Dedifferentiated amniotic fluid mesenchymal stem cell (primary cell): ENCODE measurements at regions not wholly inside any gene's neighbourhood (a gene's known extent, or its start where the extent isn't known, plus 50 kb on each side); places are given as distances from the start of the nearest gene placed in this dataset.

Experiments used
- DNase-seq: peaks from one replicate; pipeline ENCODE4 v3.0.0-alpha.2; 2016; ENCODE audit errors: extremely low spot score

DNA sequence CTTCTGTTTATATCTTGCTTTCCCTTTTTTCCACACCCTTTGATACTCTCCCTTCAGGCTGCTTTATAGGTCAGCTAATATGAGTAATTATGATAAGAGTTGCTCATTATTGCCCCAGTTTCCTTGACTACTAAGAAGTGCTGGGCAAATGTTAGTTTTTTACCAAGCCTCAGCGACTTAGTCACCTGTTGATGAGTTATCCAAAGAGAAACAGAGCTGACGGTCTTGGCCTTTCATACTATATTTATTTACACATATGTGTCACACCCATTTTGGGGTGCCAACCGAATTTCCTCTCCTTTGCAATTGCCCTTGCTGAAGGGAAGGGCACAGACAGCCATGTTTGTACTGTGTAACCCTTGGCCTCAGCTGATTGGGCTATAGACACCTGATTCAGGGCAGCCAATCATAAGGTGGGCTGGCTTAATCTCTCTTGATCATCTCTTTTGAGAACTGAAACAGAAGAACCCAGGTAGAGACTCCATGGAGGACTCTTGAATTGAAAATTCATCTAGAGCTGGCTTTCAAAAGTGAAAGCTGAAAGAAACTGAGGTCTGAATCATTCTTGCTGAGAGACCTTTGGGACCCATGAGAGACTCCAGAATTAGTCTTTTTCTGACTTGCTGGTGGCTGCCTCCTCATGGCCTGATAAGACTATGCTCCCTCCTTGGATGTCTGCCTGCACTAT lies 111.7 kb upstream of the RPS6KA3 start:
- DNase-seq = no peak

DNA sequence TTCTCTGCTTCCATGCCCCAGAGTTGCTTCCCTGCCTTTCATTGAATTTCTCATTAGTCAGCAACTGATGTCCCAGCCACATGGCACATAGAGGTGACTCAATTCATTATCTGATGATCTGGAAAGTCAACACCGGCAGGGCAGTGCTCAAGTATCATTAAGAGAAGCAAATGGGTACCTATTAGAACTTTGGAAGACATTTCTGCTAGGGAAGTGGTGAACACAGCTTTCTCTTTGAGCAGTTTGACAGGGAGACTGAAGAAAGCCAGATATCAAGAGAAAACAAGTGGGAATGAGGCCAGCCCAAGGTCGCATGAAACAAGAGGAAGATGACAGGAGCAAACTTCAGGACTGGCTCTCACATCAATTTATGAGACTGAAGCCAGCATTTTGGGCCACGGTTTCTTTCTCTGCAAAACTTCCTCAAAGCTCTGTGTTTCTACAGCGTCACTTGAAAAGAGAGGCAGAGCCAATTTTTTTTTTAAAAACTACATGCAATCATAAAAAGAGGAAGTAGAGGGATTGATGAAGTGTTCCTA lies 108.3 kb upstream of the RPS6KA3 start:
- DNase-seq = no peak

DNA sequence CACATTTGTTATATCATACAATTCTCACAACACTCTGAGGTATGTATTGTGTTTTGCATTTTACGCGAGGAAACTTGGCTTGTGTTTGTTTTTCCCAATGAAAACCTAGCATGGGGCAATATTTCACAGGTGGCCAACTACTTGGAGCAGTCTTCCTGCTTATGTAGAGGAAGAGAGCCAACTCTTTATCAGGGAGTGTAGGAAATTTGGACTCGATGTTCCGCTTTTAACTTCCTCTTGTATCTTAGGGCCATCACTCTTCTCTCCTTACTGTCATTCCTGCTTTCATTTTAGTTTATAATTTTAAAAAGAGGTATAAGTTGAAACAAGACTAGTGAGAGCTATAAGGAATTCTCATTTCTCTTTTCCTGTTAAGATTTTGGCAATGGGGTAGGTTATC lies 107.7 kb upstream of the RPS6KA3 start:
- DNase-seq = no peak

DNA sequence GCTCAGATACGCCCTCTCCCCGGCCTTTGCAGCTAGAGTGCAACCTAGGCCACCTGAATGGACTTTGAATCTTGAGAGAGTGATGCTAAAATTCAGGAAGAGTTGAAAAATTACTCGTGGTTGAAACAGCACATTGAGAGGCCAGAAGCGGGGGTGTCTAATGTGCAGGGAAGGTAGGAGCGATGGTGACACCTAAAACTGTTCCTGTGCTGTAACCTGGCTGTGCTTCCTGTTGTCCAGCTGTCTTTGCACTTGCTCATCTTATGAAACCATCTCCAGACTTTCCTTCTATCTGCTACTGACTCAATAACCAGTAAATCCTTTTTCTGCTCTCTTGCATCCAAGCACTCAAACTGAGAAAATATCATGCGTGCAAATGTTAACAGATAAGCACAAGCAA lies 106.4 kb upstream of the RPS6KA3 start:
- no peak for DNase-seq

DNA sequence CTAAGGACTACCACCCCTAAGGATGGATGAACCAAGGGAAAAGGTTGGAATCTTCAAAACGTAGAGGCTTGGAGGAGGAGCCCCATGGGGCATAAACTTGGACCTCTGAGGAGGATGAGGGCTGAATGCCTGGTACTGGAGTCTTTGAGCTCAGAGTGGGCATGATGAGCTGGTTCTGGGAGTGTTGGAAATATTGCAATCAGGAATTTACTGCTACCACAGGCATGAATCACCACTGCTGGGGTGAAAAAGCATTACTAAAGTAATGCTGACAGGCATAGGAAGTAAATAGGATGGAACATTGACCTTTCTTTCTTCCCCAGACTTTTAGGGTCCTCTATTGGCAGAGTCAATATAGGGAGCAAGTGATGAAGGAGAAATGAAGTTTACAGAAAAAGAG lies 105.8 kb upstream of the RPS6KA3 start:
- DNase-seq = peak; percentile 15

DNA sequence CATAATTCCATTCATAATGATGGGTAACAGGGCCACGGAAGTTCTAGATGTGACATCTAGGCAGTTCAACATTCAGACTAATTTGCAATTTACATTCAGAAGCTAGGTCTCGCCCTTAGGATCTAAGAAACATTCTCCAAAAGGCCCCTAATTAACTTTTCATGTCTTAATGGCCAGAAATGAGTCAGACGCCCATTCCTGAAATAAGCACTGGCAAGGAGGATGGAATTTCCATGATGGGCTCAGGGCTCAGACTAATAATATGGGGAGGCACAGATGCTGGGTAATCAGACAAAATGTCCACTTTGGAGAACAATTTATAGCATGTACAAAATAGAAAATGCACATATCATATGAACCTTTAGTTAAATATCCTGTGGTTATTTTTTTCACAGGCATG lies 102.8 kb upstream of the RPS6KA3 start:
- DNase-seq = no peak

DNA sequence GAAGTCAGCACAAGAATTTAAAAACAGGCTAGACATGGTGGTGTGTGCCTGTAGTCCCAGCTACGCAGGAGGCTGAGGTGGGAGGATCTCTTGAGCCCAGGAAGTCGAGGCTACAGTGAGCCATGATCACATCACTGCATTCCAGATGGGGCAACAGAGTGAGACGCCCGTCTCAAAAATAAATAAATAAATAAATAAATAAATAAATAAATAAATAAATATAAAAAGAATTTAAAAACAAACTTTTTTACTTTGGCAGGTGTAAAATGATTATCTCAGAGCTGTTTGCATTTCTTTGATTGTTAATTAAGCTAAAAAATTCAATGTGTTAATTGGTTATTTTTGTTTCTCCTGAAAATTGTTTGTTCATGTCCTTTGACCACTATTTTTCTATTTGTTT lies 97.5 kb upstream of the RPS6KA3 start:
- DNase-seq = no peak

DNA sequence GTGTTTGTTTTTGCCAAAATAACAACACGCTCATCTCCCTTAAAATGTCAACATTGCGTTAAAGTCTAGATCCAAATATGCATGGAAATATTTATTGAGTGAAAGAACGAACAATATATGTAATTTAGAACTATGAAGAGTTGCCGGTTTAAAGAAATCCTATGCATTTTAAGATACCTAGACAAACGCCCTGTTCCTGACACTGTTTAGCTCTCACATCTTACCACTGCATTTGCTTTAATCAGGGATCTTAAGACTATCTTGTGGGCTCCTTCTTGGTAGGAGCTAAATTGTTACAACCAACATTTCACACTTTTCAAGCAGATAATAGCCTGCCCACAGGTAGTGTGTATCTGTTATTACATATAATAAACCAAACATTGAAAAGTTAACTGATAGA lies 96.6 kb upstream of the RPS6KA3 start:
- DNase-seq = no peak

DNA sequence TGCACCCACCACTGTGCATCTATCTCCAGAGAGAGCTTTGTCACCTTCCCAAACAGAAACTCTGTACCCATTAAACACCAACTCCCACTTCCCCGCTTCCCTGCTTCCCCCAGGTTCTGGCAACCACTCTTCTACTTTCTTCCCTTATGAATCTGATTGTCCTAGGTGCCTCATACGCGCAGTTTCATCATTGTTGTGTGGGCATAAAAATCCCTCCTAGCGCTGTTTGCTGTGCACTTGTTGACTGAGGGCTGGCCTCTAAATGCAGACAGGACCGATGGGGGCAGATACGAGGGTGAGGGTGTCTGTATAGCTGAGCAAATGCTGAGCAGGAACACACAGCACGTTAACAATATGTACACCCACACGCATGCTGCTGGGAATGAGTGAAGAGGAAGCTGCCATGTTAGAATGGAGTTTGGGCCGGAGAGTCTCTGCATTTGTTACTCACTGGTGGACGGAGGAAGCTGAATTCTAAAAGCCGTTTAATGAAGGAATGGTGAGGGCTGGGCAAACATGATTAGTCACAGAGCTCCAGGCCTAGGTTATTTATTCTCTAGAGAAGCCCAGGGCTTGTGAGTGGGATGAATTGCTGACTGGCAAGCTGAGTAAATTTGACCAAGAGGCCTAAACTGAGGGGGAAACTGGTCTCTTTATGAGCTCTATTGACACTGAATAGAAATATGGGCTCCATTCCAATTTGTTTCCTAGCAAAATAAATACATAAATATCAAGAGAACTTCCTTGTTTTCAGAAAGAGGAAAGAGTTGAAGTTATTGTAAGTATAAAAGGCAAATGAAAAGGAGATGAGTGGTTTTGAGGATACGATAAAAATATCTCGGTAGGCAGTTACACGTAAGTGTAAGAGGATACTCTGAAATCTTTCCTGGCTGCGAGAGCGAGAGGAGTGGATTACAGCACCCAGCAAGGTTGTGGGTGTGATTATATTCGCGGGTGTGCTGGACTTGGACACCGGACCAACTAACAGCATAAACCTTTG lies 95.9 kb upstream of the RPS6KA3 start:
- DNase-seq = peak; percentile 28

DNA sequence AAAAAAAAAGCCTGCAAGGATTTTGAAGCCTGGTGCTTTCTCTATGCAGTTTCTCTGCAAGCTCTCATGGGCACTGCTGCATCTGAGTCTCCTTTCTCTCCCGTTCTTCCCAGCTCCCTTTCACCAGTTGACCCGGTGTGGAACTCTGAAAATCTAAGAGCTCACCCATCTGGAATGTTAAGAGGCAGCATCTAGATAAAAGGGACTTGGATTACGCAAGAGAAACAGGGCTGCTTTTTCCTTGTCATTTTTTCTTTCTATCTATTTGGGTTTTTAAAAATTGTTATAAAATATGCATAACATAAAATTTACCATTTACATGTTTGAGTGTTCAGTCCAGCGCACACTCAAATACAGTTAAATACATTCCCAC lies 95.2 kb upstream of the RPS6KA3 start:
- peak; percentile 52 for DNase-seq

DNA sequence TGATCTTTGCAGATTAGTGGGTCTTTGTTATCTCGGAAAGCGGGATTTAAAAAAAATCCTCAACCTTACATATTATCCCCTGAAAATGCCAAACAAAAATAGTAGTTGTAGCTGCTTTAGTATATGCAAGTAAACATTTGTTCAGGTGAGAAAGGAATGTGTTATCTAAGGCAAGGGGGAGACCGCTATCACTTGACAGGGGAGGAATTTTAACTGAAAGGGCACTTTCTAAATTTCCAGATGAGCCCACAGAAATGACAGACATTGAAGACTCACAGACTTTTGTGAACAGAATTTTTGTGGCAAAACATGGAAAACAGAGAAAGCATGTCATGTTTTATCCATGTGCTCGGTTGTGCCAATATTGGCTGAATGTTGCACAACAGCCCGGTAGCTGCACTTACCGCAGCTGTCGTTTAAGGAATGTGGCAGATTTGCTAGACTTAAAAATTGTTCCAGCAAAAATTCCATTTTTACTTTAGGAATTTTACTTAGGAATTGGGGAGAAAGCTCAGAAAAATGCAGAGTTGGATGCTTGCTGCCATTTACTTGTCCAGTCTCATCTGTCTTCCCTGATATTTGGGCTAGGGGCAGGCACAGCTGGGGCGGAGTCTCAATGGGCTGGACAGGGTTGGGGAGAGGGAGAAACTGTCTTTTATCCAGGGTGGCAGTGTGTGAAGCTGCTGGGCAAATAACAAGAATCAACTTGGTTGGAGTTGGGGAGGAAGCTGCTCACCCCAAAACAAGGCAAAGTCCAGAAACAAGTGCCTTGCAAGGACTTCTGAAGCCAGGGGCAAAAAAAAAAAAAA lies 94.6 kb upstream of the RPS6KA3 start:
- no peak for DNase-seq

DNA sequence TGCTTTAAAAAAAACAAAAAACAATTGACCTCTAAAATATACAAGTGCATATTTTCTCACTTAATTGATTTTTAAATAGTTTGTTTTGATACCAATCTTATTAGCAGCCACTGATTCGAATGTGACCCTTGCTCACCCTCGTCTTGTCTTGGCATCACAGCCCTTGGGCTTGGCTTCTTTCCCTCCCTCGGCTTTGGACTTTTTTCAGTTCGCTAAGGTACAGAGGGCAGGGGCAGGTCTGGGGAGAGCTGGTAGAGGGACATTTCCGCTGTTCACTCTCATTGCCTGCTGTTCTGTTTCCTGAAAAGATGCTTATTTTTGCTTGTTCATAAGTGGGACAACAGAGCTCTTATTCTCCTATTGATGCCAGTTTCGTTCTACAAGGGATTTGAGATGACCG lies 88.5 kb upstream of the RPS6KA3 start:
- DNase-seq = no peak

DNA sequence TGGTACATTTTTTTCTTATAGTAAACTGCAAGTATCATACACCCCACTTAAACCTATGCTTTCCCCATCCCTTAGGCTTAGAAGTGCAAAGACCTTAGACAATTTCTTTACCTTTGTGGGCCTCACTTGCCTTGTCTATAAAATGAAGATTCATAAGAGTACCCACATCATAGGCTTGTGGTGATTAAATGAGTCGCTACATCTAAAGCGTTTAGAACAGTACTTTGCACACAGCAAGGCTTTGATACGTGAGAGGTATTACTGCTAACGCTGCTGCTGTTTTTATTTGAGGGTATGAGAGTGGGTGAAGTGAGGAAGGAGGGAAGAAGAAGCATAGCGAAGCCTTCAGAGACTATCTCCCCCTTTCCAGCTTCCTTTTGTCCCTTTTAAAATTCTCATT lies 87.8 kb upstream of the RPS6KA3 start:
- DNase-seq = no peak

DNA sequence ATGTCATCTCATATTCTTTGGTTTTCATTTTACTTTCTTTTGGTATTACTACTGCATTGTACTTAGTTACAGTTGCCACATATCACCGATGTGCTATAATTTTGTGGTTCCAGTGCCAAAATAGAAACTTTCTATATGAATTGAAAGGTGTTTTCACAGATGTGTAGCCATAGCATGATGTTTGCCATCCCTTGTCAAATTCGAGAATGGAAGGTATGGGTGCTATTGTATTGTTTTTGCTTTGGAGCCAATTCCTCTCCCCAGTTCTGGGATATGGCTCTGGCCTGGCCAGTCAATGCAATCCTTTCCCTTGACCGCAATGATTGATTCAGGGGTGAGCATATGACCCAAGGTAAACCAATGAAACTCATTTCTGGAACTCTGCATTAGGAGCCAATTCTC lies 86.2 kb upstream of the RPS6KA3 start:
- no peak for DNase-seq

DNA sequence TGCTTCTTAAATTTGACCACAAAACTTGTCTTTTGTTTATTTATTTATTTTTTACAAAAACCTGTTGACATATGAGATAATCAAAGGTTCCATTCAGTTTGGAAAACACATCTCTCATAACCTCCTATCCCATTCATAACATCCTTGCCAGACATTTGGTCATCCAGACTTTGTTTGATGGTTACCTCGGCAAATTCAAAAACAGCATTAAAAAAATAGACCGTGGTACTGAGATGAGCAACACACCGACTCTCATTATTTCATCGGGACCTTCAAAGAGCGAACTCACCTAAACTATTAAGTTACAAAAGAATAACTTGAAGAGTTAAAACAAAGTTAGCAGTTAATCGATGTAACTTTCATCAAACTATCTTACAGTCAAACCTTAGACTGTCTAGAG lies 85.8 kb upstream of the RPS6KA3 start:
- DNase-seq = no peak

DNA sequence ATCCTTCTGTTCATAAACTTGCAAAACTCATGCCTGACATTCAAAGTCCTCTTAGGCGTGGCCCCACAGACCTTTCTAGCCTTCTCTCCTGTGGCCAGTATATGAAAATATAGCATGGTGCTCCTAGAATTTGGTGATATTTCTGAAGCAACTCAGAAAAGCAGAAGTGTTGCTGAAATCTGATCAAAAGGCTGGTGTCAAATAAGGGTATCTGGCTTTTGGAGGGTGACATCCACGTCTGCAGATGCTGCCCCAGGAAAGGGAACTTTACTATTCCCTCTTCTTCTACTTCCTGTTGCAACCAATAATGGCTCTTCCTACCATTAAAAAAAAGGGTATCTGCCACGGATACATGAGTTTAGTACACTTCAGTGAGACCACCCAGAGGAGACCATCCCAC lies 83.9 kb upstream of the RPS6KA3 start:
- no peak for DNase-seq

DNA sequence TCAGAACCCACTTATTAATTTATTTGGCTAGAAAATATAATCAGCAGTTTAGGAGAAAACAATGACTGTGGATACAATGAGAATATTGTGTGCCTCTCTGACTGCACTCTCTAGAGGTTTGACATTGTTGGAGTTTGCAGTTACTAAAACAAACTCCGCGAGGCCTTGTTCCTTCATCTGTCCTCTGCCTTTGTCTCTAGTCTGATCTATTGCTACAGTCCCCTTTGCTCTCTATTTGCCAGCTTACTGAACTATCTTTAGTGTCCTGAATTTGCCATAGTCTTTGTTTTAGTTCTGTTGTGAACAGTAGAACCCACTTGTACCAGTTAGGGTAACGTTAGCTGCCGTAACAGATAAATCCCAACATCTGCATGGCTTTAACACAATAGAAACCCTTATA lies 81.4 kb upstream of the RPS6KA3 start:
- no peak for DNase-seq

DNA sequence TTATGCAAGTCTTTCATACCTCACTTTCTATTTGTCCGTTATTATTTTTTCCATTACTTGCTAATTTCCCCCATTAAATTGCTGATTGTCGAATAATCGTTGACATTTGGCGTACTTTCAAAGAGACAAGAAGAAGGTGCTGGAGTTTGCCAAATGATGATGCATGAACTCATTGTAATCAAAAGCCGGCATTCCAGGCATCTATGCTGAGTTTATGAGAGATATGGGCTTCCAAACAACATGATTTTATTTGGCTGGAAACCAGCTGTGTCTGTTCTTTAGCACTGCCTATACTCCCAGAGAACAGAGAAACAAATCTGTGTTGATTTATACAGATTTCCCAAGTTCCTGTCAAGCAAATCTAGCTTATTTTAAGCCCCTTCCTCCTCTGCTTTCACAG lies 80.8 kb upstream of the RPS6KA3 start:
- no peak for DNase-seq

DNA sequence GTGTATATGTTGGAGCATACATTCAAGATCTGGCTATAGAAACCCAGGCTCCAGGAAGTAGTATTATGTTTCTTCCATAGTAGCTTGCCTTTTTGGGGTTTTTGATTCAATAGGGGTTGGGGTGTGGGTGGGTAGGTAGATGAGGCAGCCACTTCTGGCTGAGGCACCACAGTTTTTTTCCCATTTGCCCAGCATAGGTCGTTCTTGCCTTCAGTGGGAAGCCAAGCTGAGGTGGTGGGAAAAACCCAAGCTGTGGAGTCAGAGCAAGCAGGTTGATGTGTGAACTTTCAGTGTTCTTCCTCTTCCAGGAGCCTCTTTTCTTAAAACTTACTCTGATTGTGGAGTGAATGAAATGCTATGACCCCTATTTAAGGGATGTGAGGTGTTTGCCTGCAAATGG lies 67.0 kb upstream of the RPS6KA3 start:
- no peak for DNase-seq

DNA sequence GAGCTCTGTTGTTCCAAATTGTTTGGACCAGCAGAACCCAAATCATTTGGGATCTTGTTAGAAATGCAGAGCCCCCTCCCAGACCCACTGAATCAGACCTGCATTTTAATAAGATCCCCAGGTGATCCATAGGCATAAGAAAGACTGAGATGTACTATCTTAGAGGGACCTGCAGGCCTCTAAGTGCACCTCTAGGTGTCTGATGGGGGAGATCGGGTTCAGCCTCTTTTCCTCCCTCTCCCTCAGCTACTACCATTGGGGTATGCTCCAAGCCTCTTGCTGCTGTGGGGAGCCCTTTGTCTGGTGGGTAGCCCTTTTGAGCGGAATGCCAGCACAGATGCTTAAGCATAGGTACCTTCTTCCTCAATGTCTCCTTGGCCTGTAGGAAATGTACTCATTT lies 63.8 kb upstream of the RPS6KA3 start:
- DNase-seq = no peak

DNA sequence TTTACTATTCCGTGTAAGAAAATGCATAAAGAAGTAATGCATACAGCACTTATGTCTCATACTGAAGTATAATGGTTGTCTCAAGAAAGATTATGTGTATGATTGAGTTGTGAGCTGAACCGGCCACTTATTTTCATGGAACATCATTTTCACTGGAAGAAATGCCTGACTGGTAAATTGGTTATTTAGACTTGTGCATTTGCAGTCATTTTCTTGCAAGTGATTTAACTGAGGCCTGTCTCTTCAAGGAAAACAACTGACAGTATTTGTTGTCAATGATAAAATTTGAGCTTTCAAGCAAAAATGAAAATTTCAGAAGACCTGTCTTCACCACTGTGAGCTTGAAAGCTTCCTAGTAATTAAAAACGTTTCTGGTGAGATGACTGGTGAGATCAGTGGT lies 62.7 kb upstream of the RPS6KA3 start:
- DNase-seq = no peak

DNA sequence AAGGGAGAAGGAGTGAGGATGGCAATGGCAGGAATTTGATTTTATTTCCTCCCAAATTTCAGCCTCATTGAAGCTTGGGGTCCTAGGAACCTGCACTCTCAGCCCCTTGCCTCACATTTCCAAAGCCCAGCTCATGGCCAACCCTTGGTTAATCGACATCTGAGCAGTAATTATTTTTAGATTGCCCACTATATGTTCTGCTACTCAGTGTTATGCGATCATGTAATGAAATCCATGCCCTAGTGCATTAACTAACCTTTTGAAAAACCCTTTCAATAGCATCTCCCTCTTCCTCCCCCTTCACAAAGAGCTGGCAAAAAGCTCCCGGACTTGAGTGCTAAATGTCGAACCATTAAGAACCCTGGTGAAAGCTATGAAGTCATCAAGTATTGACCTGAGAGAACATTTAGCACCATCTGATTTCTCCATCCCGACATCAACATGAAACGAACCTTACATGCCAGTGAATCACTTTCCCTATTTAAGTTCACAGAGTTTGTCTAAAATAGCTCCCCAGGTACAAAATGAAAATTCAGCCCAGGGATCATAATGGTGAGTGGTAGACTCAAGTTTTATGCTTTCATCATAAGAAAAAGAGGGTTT lies 59.2 kb upstream of the RPS6KA3 start:
- DNase-seq = no peak
